ENCODE measurements at regions not wholly inside any gene's neighbourhood (a gene's known extent, or its start where the extent isn't known, plus 50 kb on each side); places are given as distances from the start of the nearest gene placed in this dataset.

- TF ChIP-seq CTCF (IDR thresholded peaks at IDR 0.05) (no peak), ZFX (IDR thresholded peaks at IDR 0.05; ENCODE audit: borderline replicate concordance) (no peak)
Observed at GRCh38 chr14:83170165-83170564, 1636.5 kb upstream of the SEL1L start.

Measured in 22Rv1 (cell line).